ENCODE measurements at regions not wholly inside any gene's neighbourhood (a gene's known extent, or its start where the extent isn't known, plus 50 kb on each side); places are given as distances from the start of the nearest gene placed in this dataset.
A peak's percentile ranks its signal among the peaks of the same experiment; 100 is the strongest.

DNA sequence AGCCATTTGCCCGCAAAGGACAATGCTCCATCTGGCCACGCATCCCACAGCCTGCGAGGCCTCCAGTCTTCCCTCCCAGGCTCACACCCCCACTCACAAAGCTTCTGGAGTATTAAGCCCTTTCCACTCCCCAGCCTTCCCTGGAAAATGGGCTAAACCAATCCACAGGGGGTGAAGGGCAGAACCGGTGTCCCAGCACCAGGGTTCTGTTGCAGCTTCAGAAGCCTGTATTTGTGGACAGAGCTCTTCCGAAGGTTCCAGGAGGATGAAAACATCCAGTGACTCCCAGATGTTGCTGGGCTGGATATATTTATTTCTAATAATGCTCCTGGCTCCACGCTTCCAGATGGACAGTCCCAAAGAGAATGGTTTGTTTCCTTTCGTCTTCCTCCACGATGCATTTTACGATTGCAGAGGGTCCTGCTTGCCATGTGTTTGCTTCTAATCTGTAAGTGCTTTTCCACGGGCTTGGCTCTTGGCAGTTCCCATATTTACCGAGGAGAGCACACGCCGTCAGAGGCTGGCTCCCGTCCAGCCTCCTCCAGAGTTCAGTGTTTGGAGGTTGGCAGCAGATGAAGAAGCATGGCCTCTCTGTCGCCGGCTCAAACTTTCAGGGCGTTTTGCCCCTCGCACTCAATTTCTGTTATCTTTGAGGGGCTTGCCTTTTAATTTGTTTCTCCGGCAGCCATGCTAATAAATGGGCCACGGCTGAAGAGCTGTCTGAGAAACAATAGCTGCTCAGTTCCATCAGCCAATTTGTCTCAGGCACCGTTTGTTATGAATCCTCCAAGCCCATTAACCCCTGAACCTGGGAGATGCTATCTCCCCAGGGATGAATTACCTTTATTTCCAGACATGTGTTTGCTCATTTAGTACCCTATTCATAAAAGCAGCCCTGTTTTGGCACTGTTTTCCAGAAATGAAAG lies 367.9 kb upstream of the PROK2 start:
- no peak for DNase-seq
- TF ChIP-seq, protein P1, sequence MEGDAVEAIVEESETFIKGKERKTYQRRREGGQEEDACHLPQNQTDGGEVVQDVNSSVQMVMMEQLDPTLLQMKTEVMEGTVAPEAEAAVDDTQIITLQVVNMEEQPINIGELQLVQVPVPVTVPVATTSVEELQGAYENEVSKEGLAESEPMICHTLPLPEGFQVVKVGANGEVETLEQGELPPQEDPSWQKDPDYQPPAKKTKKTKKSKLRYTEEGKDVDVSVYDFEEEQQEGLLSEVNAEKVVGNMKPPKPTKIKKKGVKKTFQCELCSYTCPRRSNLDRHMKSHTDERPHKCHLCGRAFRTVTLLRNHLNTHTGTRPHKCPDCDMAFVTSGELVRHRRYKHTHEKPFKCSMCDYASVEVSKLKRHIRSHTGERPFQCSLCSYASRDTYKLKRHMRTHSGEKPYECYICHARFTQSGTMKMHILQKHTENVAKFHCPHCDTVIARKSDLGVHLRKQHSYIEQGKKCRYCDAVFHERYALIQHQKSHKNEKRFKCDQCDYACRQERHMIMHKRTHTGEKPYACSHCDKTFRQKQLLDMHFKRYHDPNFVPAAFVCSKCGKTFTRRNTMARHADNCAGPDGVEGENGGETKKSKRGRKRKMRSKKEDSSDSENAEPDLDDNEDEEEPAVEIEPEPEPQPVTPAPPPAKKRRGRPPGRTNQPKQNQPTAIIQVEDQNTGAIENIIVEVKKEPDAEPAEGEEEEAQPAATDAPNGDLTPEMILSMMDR (IDR thresholded peaks at IDR 0.05) = no peak
- Histone ChIP-seq H3K79me2 (ENCODE audit: insufficient read depth, low read length) (no peaks in the 10 kb centered on the region), H4K20me1 (ENCODE audit: insufficient read depth, low read length) (no peaks in the 10 kb centered on the region), H2AFZ (ENCODE audit: insufficient read depth, low read depth, low read length, poor library complexity, severe bottlenecking) (no peak overlapping the region), H3K9ac (ENCODE audit: insufficient read depth, low read length, poor library complexity, severe bottlenecking) (no peak overlapping the region), H3K9me3 (replicated peaks in 1 of 2; ENCODE audit: control insufficient read depth in 1 of 2, insufficient read depth in 1 of 2, low read length in 2 of 2) (peaks cover 0 to 12% of the 10 kb centered on the region in 2 donors), H3K27me3 (ENCODE audit: control insufficient read depth in 2 of 2, insufficient read depth in 2 of 2, low read length in 2 of 2) (no peaks in the 10 kb centered on the region), H3K27ac (ENCODE audit: low read depth in 1 of 2, low read length in 2 of 2) (no peak overlapping the region), H3K4me3 (replicated peaks in 1 of 3; ENCODE audit: low read depth in 2 of 3, low read length in 3 of 3) (no peak overlapping the region), H3K4me1 (ENCODE audit: control insufficient read depth in 1 of 2, insufficient read depth in 2 of 2, low read length in 2 of 2) (no peaks in the 10 kb centered on the region), H3K4me2 (replicated peaks; ENCODE audit: extremely low read depth, low read length, poor library complexity, severe bottlenecking) (no peak overlapping the region), H3K36me3 (replicated peaks in 1 of 2; ENCODE audit: control insufficient read depth in 1 of 2, insufficient read depth in 2 of 2, low read length in 2 of 2) (no peaks in the 10 kb centered on the region)
- Mint-ChIP-seq H3K36me3 (peaks cover 0 to 2% of the 10 kb centered on the region in 2 donors), H3K27ac (peak overlapping the region in 1 of 7 donors; percentile 68), H3K27me3 (ENCODE audit: low read depth in 3 of 3) (peaks cover 6 to 9% (median 9%) of the 10 kb centered on the region in 3 donors), H3K4me1 (peaks cover 2% of the 10 kb centered on the region), H3K9me3 (peaks cover 10 to 19% (median 14%) of the 10 kb centered on the region in 7 donors), H3K4me3 (peak overlapping the region in 1 of 2 donors; percentile 69)
- WGBS (ENCODE audit: insufficient coverage) = 58% methylated on average over 16 of the region's 21 CpGs
- intact Hi-C loops (cut with micrococcal nuclease) = no loop called here

DNA sequence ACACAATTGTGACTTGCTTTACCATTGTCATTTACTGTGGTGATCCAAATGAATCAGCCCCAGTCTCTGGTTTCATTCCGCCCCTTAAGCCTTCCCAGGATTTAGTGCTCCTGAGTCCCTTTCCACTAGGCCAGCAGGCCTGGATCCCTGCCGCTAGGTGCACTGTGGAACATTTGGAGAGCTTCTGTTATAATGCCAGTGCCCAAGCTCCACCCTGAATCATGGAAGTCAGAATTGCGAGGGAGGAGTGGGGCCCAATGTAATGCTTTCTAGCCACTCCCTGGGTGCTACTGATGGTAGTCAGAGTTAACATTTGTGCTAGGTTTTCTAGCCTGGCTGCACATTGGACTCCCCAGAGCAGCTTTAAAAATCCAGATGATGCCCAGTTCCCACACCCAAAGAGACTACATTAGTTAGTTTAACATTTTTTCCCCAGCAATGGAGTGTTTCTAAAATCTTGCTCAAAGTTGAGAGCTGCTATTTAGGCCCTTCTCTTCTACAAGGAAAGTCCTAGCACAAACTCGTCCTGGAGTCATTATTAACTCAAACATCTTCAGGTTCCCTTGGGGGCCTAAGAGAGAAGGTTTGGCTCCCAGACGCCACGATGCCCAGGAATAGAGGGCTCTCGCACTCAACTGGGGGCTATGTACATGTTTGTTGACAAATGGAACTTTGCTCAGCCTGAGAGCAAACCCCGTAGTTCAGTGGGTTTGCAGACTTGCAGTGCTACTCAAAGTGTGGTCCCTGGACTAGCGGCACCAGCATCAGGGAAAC lies 366.7 kb upstream of the PROK2 start:
- Histone ChIP-seq H4K20me1 (ENCODE audit: insufficient read depth, low read length) (no peaks in the 10 kb centered on the region), H3K4me1 (ENCODE audit: control insufficient read depth in 1 of 2, insufficient read depth in 2 of 2, low read length in 2 of 2) (no peaks in the 10 kb centered on the region), H3K36me3 (replicated peaks in 1 of 2; ENCODE audit: control insufficient read depth in 1 of 2, insufficient read depth in 2 of 2, low read length in 2 of 2) (no peaks in the 10 kb centered on the region), H3K4me3 (replicated peaks in 1 of 3; ENCODE audit: low read depth in 2 of 3, low read length in 3 of 3) (no peak overlapping the region), H3K9me3 (replicated peaks in 1 of 2; ENCODE audit: control insufficient read depth in 1 of 2, insufficient read depth in 1 of 2, low read length in 2 of 2) (peaks cover 0 to 13% of the 10 kb centered on the region in 2 donors), H3K4me2 (replicated peaks; ENCODE audit: extremely low read depth, low read length, poor library complexity, severe bottlenecking) (no peak overlapping the region), H3K27me3 (ENCODE audit: control insufficient read depth in 2 of 2, insufficient read depth in 2 of 2, low read length in 2 of 2) (no peaks in the 10 kb centered on the region), H3K79me2 (ENCODE audit: insufficient read depth, low read length) (no peaks in the 10 kb centered on the region), H2AFZ (ENCODE audit: insufficient read depth, low read depth, low read length, poor library complexity, severe bottlenecking) (no peak overlapping the region), H3K9ac (ENCODE audit: insufficient read depth, low read length, poor library complexity, severe bottlenecking) (no peak overlapping the region), H3K27ac (ENCODE audit: low read depth in 1 of 2, low read length in 2 of 2) (no peak overlapping the region)
- peaks cover 2% of the 10 kb centered on the region for H3K4me1 Mint-ChIP-seq
- intact Hi-C loops (cut with micrococcal nuclease) = no loop called here
- H3K27me3 Mint-ChIP-seq (ENCODE audit: low read depth in 3 of 3) = peaks cover 6 to 9% (median 9%) of the 10 kb centered on the region in 3 donors
- no peak overlapping the region for H3K4me3 Mint-ChIP-seq
- DNase-seq = no peak
- H3K27ac Mint-ChIP-seq = peak overlapping the region in 2 of 7 donors; percentile 17 to 38
- WGBS (ENCODE audit: insufficient coverage) = 100% methylated on average over 8 of the region's 9 CpGs
- peaks cover 0 to 2% of the 10 kb centered on the region in 2 donors for H3K36me3 Mint-ChIP-seq
- peaks cover 10 to 19% (median 14%) of the 10 kb centered on the region in 7 donors for H3K9me3 Mint-ChIP-seq
- TF ChIP-seq, protein P1 (IDR thresholded peaks at IDR 0.05) = no peak
